ENCODE measurements at regions not wholly inside any gene's neighbourhood (a gene's known extent, or its start where the extent isn't known, plus 50 kb on each side); places are given as distances from the start of the nearest gene placed in this dataset.

- ATAC-seq (no peak), FAIRE-seq (peak; percentile 31), DNase-seq (ENCODE audit: low read depth, low spot score) (no peak)
- Histone ChIP-seq H3K9me3 (replicated peaks; ENCODE audit: control insufficient read depth, insufficient read depth, low read length) (no peaks in the 10 kb centered on the region), H3K36me3 (ENCODE audit: control insufficient read depth in 2 of 2, insufficient read depth in 2 of 2, low read length in 1 of 2) (no peaks in the 10 kb centered on the region), H2AFZ (ENCODE audit: control insufficient read depth, low read depth, low read length) (no peak overlapping the region), H3K4me1 (ENCODE audit: control insufficient read depth, insufficient read depth, low read length) (peaks cover 43% of the 10 kb centered on the region), H3K9ac (ENCODE audit: control insufficient read depth, insufficient read depth, low read length) (no peak overlapping the region), H4K20me1 (ENCODE audit: control insufficient read depth, insufficient read depth) (no peaks in the 10 kb centered on the region), H3K4me2 (ENCODE audit: control insufficient read depth, insufficient read depth) (0 out of 2 replicates have a peak overlapping the region, but pooled peaks have one; percentile 7), H3K27me3 (replicated peaks in 1 of 2; ENCODE audit: control insufficient read depth in 2 of 2, insufficient read depth in 2 of 2, low read length in 1 of 2) (no peaks in the 10 kb centered on the region), H3K27ac (ENCODE audit: control insufficient read depth, insufficient read depth) (no peak overlapping the region), H3K4me3 (no peak overlapping the region), H3K79me2 (ENCODE audit: control insufficient read depth, insufficient read depth, low read length) (no peaks in the 10 kb centered on the region)
- ChIA-PET SMC1A (ENCODE audit: uncharacterized antibody, unreplicated experiment) (interaction anchor here (0.6 to 1.6 kb wide), 2 partner anchors 16 to 49 kb away, joined by 3 to 4 read pairs; no protein-coding TSS in a partner anchor), POLR2A (no interaction called here), RAD21 (ENCODE audit: unreplicated experiment) (no interaction called here), CTCF (no interaction called here)
- 28% methylated on average over 5 of the region's 5 CpGs for whole genome bisulfite sequencing (ENCODE audit: insufficient coverage, insufficient replicate concordance, low lambda C conversion rate, missing lambda C conversion rate)
- in situ Hi-C loops (cut with MboI) = no loop called here
- TF ChIP-seq SMAD5 (IDR thresholded peaks at IDR 0.05; ENCODE audit: low read depth) = no peak
- TF ChIP-seq SRF (IDR thresholded peaks at IDR 0.05; ENCODE audit: low read depth in 2 of 2, low read length in 2 of 2) = peak in 1 of 2 experiments; percentile 44; a peak in 1 of 4 replicates
- intact Hi-C loops (cut with micrococcal nuclease; ENCODE audit: unreplicated experiment) = no loop called here
- no TSS peak for BruUV-seq (replicated peaks)
These were observed 66.2 kb upstream of the POU2AF2 start for GRCh38 chr11:111179184-111179910.

- peak overlapping the region; percentile 82 for H3K4me2 ChIP-seq (ENCODE audit: control insufficient read depth, insufficient read depth)
- no peaks in the 10 kb centered on the region for H3K27me3 ChIP-seq (replicated peaks in 1 of 2; ENCODE audit: control insufficient read depth in 2 of 2, insufficient read depth in 2 of 2, low read length in 1 of 2)
- H4K20me1 ChIP-seq (ENCODE audit: control insufficient read depth, insufficient read depth) = no peaks in the 10 kb centered on the region
- H3K9ac ChIP-seq (ENCODE audit: control insufficient read depth, insufficient read depth, low read length) = no peak overlapping the region; the same call in none of the 2 replicates
- no peaks in the 10 kb centered on the region for H3K36me3 ChIP-seq (ENCODE audit: control insufficient read depth in 2 of 2, insufficient read depth in 2 of 2, low read length in 1 of 2)
- peak; percentile 90 for ATAC-seq
- H3K79me2 ChIP-seq (ENCODE audit: control insufficient read depth, insufficient read depth, low read length) = no peaks in the 10 kb centered on the region
- peak; percentile 58 for DNase-seq (ENCODE audit: low read depth, low spot score)
- no peaks in the 10 kb centered on the region for H3K9me3 ChIP-seq (replicated peaks; ENCODE audit: control insufficient read depth, insufficient read depth, low read length)
- CTCF ChIA-PET = interaction anchor here (0.5 to 1.3 kb wide), 3 partner anchors 9 to 592 kb away, joined by 3 to 5 read pairs (median 4); no protein-coding TSS in a partner anchor
- H2AFZ ChIP-seq (ENCODE audit: control insufficient read depth, low read depth, low read length) = peak overlapping the region; percentile 68
- RAD21 ChIA-PET (ENCODE audit: unreplicated experiment) = no interaction called here
- H3K4me3 ChIP-seq = peak overlapping the region; percentile 30; the same call in 1 of the 2 replicates
- no TSS peak for BruUV-seq (replicated peaks)
- FAIRE-seq = peak; percentile 68
- POLR2A ChIA-PET = interaction anchor here (1.4 kb wide), 1 partner anchor 12 kb away, joined by 3 read pairs; no protein-coding TSS in a partner anchor
- in situ Hi-C loops (cut with MboI) (no loop called here), intact Hi-C loops (cut with micrococcal nuclease; ENCODE audit: unreplicated experiment) (no loop called here)
- SMC1A ChIA-PET (ENCODE audit: uncharacterized antibody, unreplicated experiment) = interaction anchor here (1.6 kb wide), 1 partner anchor 52 kb away, joined by 3 read pairs; no protein-coding TSS in a partner anchor
- peaks cover 43% of the 10 kb centered on the region for H3K4me1 ChIP-seq (ENCODE audit: control insufficient read depth, insufficient read depth, low read length)
- peak overlapping the region; percentile 79 for H3K27ac ChIP-seq (ENCODE audit: control insufficient read depth, insufficient read depth)
- TF ChIP-seq MTA2 (IDR thresholded peaks at IDR 0.05; ENCODE audit: low read depth) = peak; percentile 70
- TF ChIP-seq SPI1 (IDR thresholded peaks at IDR 0.05; ENCODE audit: borderline replicate concordance, insufficient read depth, low read depth, low read length) = peak; percentile 92
- TF ChIP-seq EED (IDR thresholded peaks at IDR 0.05; ENCODE audit: low read depth) = peak; percentile 37
- TF ChIP-seq CREM (IDR thresholded peaks at IDR 0.05; ENCODE audit: low read depth) = peak; percentile 43; the same call in 1 of the 2 replicates
- TF ChIP-seq JUNB (IDR thresholded peaks at IDR 0.05) = peak; percentile 23
- peak; percentile 52; the same call in 1 of the 2 replicates for TF ChIP-seq FOXM1 (IDR thresholded peaks at IDR 0.05; ENCODE audit: low read depth, low read length)
- TF ChIP-seq ETV6 (conservative IDR thresholded peaks at IDR 0.05 in 1 of 2, IDR thresholded peaks at IDR 0.05 in 1 of 2; ENCODE audit: borderline replicate concordance in 1 of 2, low read depth in 1 of 2) = peak in 1 of 2 experiments; percentile 81; a peak in 2 of 4 replicates
- TF ChIP-seq NR2F1 (conservative IDR thresholded peaks at IDR 0.05) = peak; percentile 36; the same call in 1 of the 2 replicates
- TF ChIP-seq ZBTB40 (IDR thresholded peaks at IDR 0.05; ENCODE audit: borderline replicate concordance) = no peak
These were observed 68.3 kb upstream of the POU2AF2 start for GRCh38 chr11:111177037-111177871.

All from GM12878 (cell line).